Ovary (tissue), 3 donors: ENCODE measurements at regions not wholly inside any gene's neighbourhood (a gene's known extent, or its start where the extent isn't known, plus 50 kb on each side); places are given as distances from the start of the nearest gene placed in this dataset.

Source experiments
- CTCF ChIP-seq, 3 donors: fragments of 450-650 bp in 2 of 3; fragments of 200-600 bp in 1 of 3; IDR thresholded peaks; one replicate each; pipeline versions ENCODE4 v1.5.1 to v1.8.0; 2016 to 2022; ENCODE audit warnings: antibody characterized with exemption in 3 of 3, mild to moderate bottlenecking in 1 of 3
- POLR2A ChIP-seq: fragments of 450-650 bp; IDR thresholded peaks from one replicate; pipeline ENCODE4 v1.6.1; 2017; ENCODE audit warnings: antibody characterized with exemption, mild to moderate bottlenecking, moderate library complexity
- donor health status: DM: no; HTN: no; CAD: no.

DNA sequence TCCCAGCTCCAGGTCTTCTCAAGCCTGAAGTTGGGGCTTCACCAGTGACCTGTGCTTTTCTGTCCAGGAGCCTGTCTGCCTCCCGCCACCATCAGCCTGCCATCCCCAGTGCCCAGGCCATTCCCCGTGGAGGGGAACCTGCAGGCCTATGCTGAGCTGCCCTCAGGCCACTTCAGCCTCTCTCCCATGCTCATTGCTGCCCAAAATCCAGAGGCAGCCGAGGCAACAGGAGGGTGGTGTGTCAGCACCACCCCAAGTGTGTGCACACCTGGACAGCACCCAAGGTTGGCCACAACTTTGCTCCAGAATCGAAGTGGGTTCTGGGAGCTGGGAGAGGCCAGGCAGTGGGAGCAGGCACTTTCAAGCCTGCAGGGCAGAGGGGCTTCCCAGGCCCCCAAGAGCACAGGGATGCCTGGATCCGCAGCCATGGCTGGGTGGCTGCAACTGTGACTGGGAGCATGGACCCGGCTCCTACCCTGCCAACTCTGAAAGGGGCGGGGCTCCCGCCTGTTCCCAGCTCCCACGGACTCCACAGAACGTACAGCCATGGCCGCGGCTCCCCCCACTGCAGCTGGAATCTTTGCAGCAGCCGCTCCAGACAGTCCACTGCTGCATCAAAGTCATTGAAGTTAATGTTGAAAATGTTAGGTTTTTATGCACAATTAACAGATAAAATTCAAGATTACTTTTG is 1747.0 kb downstream of the OLFM4 start:
- TF ChIP-seq CTCF (IDR thresholded peaks at IDR 0.05) (no peak), POLR2A (no peak)
